Prostate gland (tissue), 2 donors: ENCODE measurements at regions not wholly inside any gene's neighbourhood (a gene's known extent, or its start where the extent isn't known, plus 50 kb on each side); places are given as distances from the start of the nearest gene placed in this dataset.

Experiments
- DNase-seq: peaks from one replicate; pipeline ENCODE4 v3.0.0-alpha.2; 2019; ENCODE audit warnings: low spot score
- H3K27ac ChIP-seq, 2 donors: fragments of 200-600 bp; sonication (generic); 2 replicates each; pipeline ENCODE4 v1.5.1; 2017 to 2019
- H3K27me3 ChIP-seq: fragments of 200-600 bp; sonication (generic); replicated peaks from 2 replicates; pipeline ENCODE4 v1.5.1; 2019; ENCODE audit not compliant: insufficient read depth
- H3K36me3 ChIP-seq, 2 donors: fragments of 200-600 bp; sonication (generic); 1 replicate in 1 of 2; 2 replicates in 1 of 2; pipeline versions ENCODE4 v1.5.1 to v1.8.1; 2017 to 2019
- H3K4me1 ChIP-seq: fragments of 200-600 bp; sonication (generic); replicated peaks from 2 replicates; pipeline ENCODE4 v1.5.1; 2019
- H3K4me3 ChIP-seq, 2 donors: fragments of 200-600 bp; sonication (generic); 2 replicates each; pipeline ENCODE4 v1.5.1; 2017 to 2019
- H3K9me3 ChIP-seq: fragments of 200-600 bp; sonication (generic); 2 replicates; pipeline ENCODE4 v1.5.1; 2017
- CTCF ChIP-seq, 4 experiments: fragments of 200-600 bp in 2 of 4; fragments of 450-650 bp in 2 of 4; sonication (generic) in 2 of 4; IDR thresholded peaks; 1 replicate in 3 of 4; 2 replicates in 1 of 4; pipeline ENCODE4 v1.5.1; 2016 to 2019; ENCODE audit warnings: antibody characterized with exemption in 4 of 4, mild to moderate bottlenecking in 2 of 4, moderate library complexity in 2 of 4
- POLR2A ChIP-seq: fragments of 450-650 bp; IDR thresholded peaks from one replicate; pipeline ENCODE4 v1.6.1; 2016; ENCODE audit warnings: antibody characterized with exemption, mild to moderate bottlenecking
- POLR2AphosphoS5 ChIP-seq: sonication (generic); formaldehyde crosslinking; IDR thresholded peaks from one replicate; pipeline ENCODE4 v1.6.1; 2017; ENCODE audit warnings: antibody characterized with exemption
- WGBS: methylation state at CpG from one replicate; pipeline ENCODE4 v1.1.5; 2018; 5-methylcytosine and 5-hydroxymethylcytosine counted together
- intact Hi-C: fragments of 100-400 bp; cut with DNase I; formaldehyde crosslinking; loops from one replicate; pipeline ENCODE4 v1.14.2; 2022

GRCh38 chr3:127389913-127390312, 102.1 kb upstream of the PRR20G start:
- Histone ChIP-seq H3K9me3 (no peaks in the 10 kb centered on the region), H3K4me1 (no peaks in the 10 kb centered on the region), H3K27ac (no peak overlapping the region), H3K4me3 (no peak overlapping the region), H3K36me3 (no peaks in the 10 kb centered on the region), H3K27me3 (no peaks in the 10 kb centered on the region)
- no peak for TF ChIP-seq CTCF (IDR thresholded peaks at IDR 0.05)
- no peak for TF ChIP-seq POLR2A
- no peak for TF ChIP-seq POLR2AphosphoS5
- WGBS, result 96% methylated on average over 2 of the region's 2 CpGs
- DNase-seq, result no peak
- intact Hi-C loops, result no loop called here

DNA sequence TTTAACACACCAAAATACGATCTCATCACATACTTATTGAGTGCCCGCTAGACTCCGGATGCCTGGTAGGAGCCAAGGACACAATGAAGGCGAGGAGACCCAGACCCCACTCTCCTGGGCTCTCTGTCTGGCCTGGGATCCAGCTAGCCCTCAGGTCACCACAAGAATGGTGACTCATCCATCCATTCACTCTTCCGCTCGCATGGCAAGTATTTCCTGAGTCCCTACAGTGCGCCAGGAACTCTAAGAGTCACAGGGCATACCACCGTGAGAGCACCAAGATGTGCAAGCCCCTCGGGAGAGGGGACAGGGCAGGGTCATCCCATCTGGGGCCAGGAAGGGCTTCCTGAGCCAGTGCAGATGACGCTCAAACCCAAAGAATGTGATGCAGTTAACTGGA, 101.6 kb upstream of the PRR20G start:
- no peaks in the 10 kb centered on the region for H3K27me3 ChIP-seq
- no peak for DNase-seq
- no peaks in the 10 kb centered on the region for H3K4me1 ChIP-seq
- no peak overlapping the region for H3K27ac ChIP-seq
- intact Hi-C loops, result no loop called here
- 81% methylated on average over 10 of the region's 10 CpGs for WGBS
- TF ChIP-seq POLR2AphosphoS5 (no peak), CTCF (IDR thresholded peaks at IDR 0.05) (no peak), POLR2A (no peak)
- H3K9me3 ChIP-seq, result no peaks in the 10 kb centered on the region
- no peak overlapping the region for H3K4me3 ChIP-seq
- H3K36me3 ChIP-seq, result no peaks in the 10 kb centered on the region

DNA sequence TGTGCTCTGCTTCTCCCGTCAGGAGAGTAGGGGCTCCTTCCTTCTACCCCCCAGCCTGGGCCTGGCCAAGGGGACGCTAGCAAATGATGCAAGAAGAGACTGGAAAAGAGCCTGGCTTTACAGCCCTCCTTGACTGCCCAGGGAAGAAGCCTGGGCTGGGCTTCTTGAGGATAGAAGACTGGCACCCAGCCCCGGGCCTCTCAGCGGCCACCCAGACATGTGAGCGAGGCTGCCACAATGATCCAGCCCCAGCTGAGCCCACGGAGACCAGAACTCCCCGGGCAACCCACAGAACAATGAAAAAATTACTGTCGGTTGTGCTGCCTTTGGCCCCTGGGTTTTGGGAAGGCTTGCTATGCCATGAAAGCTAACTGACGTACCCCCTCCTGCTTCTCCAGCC, 100.6 kb upstream of the PRR20G start:
- TF ChIP-seq CTCF (IDR thresholded peaks at IDR 0.05), result no peak
- TF ChIP-seq POLR2A, result no peak
- TF ChIP-seq POLR2AphosphoS5, result no peak
- Histone ChIP-seq H3K36me3 (no peaks in the 10 kb centered on the region), H3K4me3 (no peak overlapping the region), H3K9me3 (no peaks in the 10 kb centered on the region), H3K27me3 (no peaks in the 10 kb centered on the region), H3K27ac (no peak overlapping the region), H3K4me1 (no peaks in the 10 kb centered on the region)
- intact Hi-C loops, result no loop called here
- 73% methylated on average over 9 of the region's 9 CpGs for WGBS
- no peak for DNase-seq

- 82% methylated on average over 8 of the region's 8 CpGs for WGBS
- Histone ChIP-seq H3K36me3 (no peaks in the 10 kb centered on the region), H3K4me3 (no peak overlapping the region), H3K27ac (no peak overlapping the region), H3K4me1 (no peaks in the 10 kb centered on the region), H3K9me3 (no peaks in the 10 kb centered on the region), H3K27me3 (no peaks in the 10 kb centered on the region)
- intact Hi-C loops, result no loop called here
- TF ChIP-seq POLR2AphosphoS5 (no peak), CTCF (IDR thresholded peaks at IDR 0.05) (no peak), POLR2A (no peak)
- DNase-seq, result no peak
These were observed 99.8 kb upstream of the PRR20G start for GRCh38 chr3:127387556-127388153.

DNA sequence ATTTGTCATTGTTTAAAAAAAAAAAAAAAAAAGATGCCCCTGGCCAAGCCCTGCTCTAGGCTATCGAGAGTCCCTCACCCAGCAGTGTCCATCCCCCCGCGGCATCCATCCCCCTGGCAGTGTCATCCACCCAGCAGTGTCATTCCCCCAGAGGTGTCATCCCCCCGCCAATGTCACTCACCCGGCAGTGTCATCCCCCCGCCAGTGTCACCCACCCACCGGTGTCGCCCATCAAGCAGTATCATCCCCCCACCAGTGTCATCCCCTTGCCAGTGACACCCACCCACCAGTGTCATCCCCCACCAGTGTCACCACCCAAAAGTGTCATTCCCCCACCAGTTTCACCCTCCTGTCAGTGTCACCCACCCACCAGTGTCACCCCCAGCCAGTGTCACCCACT, 99.3 kb upstream of the PRR20G start:
- 81% methylated on average over 8 of the region's 8 CpGs for WGBS
- no peaks in the 10 kb centered on the region for H3K9me3 ChIP-seq
- H3K4me1 ChIP-seq, result no peaks in the 10 kb centered on the region
- DNase-seq, result no peak
- TF ChIP-seq CTCF (IDR thresholded peaks at IDR 0.05), result no peak
- no peak overlapping the region for H3K4me3 ChIP-seq
- intact Hi-C loops, result no loop called here
- no peaks in the 10 kb centered on the region for H3K27me3 ChIP-seq
- H3K36me3 ChIP-seq, result no peaks in the 10 kb centered on the region
- H3K27ac ChIP-seq, result no peak overlapping the region
